Pulmonary artery endothelial cell (primary cell): ENCODE measurements at regions not wholly inside any gene's neighbourhood (a gene's known extent, or its start where the extent isn't known, plus 50 kb on each side); places are given as distances from the start of the nearest gene placed in this dataset.

Experiments used
- DNase-seq: peaks from one replicate; pipeline ENCODE4 v3.0.0-alpha.2; 2011; ENCODE audit warnings: low read depth, low spot score

- DNase-seq = no peak
These were observed 196.3 kb upstream of the TMTC4 start for GRCh38 chr13:100870898-100871297.

- no peak for DNase-seq
These were observed 186.3 kb upstream of the TMTC4 start for GRCh38 chr13:100860866-100861265.

GRCh38 chr13:100859861-100860260 is 185.3 kb upstream of the TMTC4 start:
- DNase-seq = no peak

GRCh38 chr13:100855151-100855550 is 180.6 kb upstream of the TMTC4 start:
- no peak for DNase-seq

GRCh38 chr13:100854006-100854405 is 179.4 kb upstream of the TMTC4 start:
- no peak for DNase-seq

- DNase-seq = no peak
These were observed 178.8 kb upstream of the TMTC4 start for GRCh38 chr13:100853434-100853833.

GRCh38 chr13:100852146-100852545 is 177.6 kb upstream of the TMTC4 start:
- no peak for DNase-seq

- no peak for DNase-seq
These were observed 173.7 kb upstream of the TMTC4 start for GRCh38 chr13:100848304-100848703.

- DNase-seq = no peak
These were observed 170.6 kb upstream of the TMTC4 start for GRCh38 chr13:100845128-100845757.

GRCh38 chr13:100842136-100842535 is 167.5 kb upstream of the TMTC4 start:
- DNase-seq = no peak

- DNase-seq = no peak
These were observed 163.8 kb upstream of the TMTC4 start for GRCh38 chr13:100838387-100838786.

- DNase-seq = no peak
These were observed 163.0 kb upstream of the TMTC4 start for GRCh38 chr13:100837631-100838030.

GRCh38 chr13:100836711-100837110 is 162.1 kb upstream of the TMTC4 start:
- DNase-seq = no peak

- no peak for DNase-seq
These were observed 161.1 kb upstream of the TMTC4 start for GRCh38 chr13:100835695-100836094.

- no peak for DNase-seq
These were observed 158.8 kb upstream of the TMTC4 start for GRCh38 chr13:100833427-100833826.

- DNase-seq = no peak
These were observed 153.6 kb upstream of the TMTC4 start for GRCh38 chr13:100828226-100828625.

- no peak for DNase-seq
These were observed 153.0 kb upstream of the TMTC4 start for GRCh38 chr13:100827489-100828176.

GRCh38 chr13:100826441-100826840 is 151.8 kb upstream of the TMTC4 start:
- no peak for DNase-seq

GRCh38 chr13:100825557-100825956 is 151.0 kb upstream of the TMTC4 start:
- no peak for DNase-seq

- no peak for DNase-seq
These were observed 149.8 kb upstream of the TMTC4 start for GRCh38 chr13:100824366-100824765.

GRCh38 chr13:100823448-100823847 is 148.9 kb upstream of the TMTC4 start:
- DNase-seq = no peak

GRCh38 chr13:100822871-100823443 is 148.4 kb upstream of the TMTC4 start:
- DNase-seq = no peak

- DNase-seq = no peak
These were observed 144.1 kb upstream of the TMTC4 start for GRCh38 chr13:100818711-100819110.
